ENCODE measurements at regions not wholly inside any gene's neighbourhood (a gene's known extent, or its start where the extent isn't known, plus 50 kb on each side); places are given as distances from the start of the nearest gene placed in this dataset.

DNA sequence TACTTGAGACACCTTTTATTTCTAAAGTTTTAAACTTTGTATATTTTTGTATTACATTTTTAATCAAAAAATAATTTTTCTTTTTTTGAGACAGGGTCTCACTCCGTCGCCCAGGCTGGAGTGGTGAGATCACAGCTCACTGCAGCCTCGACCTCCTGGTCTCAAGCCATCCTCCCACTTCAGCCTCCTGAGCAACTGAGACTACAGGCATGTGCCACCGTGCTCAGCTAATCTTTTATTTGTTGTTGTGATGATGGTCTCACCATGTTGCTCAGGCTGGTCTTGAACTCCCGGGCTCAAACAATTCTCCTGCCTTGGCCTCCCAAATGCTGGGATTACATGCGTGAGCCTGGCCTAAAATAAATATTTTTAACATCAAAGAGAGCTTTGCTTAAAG, 218.7 kb upstream of the SH3BP4 start (continued):
- TF ChIP-seq, protein P1, sequence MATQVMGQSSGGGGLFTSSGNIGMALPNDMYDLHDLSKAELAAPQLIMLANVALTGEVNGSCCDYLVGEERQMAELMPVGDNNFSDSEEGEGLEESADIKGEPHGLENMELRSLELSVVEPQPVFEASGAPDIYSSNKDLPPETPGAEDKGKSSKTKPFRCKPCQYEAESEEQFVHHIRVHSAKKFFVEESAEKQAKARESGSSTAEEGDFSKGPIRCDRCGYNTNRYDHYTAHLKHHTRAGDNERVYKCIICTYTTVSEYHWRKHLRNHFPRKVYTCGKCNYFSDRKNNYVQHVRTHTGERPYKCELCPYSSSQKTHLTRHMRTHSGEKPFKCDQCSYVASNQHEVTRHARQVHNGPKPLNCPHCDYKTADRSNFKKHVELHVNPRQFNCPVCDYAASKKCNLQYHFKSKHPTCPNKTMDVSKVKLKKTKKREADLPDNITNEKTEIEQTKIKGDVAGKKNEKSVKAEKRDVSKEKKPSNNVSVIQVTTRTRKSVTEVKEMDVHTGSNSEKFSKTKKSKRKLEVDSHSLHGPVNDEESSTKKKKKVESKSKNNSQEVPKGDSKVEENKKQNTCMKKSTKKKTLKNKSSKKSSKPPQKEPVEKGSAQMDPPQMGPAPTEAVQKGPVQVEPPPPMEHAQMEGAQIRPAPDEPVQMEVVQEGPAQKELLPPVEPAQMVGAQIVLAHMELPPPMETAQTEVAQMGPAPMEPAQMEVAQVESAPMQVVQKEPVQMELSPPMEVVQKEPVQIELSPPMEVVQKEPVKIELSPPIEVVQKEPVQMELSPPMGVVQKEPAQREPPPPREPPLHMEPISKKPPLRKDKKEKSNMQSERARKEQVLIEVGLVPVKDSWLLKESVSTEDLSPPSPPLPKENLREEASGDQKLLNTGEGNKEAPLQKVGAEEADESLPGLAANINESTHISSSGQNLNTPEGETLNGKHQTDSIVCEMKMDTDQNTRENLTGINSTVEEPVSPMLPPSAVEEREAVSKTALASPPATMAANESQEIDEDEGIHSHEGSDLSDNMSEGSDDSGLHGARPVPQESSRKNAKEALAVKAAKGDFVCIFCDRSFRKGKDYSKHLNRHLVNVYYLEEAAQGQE (IDR thresholded peaks at IDR 0.05) = no peak
- TF ChIP-seq KDM1A (IDR thresholded peaks at IDR 0.05; ENCODE audit: low read depth) = no peak
- TF ChIP-seq ZSCAN20 (CRISPR knock-in tag; IDR thresholded peaks at IDR 0.05) = no peak
- TF ChIP-seq MYC (IDR thresholded peaks at IDR 0.05; ENCODE audit: borderline replicate concordance, low read length) = no peak
- TF ChIP-seq NPAS2 (CRISPR knock-in tag; IDR thresholded peaks at IDR 0.05; ENCODE audit: borderline replicate concordance) = no peak

DNA sequence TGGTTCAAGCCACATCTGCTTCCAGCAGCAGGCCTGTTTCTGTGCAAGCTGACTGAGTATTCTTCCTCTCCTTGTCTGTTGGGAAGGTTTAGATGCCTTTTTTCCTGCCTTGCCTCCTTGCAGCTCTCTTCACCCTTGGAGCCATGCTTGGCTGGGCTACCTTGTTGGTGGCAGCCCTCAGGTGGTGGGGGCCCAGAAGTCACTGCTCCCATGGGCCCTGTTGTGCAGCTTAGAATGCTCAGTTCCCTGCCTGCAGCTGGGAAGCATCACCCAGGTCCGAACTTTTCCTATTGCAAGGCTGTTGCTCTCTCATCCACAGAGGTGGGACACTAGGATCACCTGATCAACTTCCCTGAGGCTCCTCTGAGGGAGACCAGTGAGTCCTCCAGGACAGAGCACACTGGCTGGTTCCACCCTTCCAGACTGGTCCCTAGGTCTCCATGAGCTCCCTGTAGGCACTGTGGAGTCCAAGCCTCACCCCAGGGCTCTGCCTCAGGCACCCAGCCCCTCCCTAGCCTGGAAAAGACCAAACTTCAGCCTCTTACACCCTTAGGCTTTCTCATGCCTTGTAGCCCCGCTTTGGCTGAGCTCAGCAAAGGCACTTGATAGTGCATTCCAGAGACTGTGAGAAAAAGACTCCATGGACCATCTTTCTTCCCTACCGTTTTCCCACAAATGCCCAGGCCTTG, 219.3 kb upstream of the SH3BP4 start:
- H3K4me2 ChIP-seq = no peak overlapping the region
- ChIA-PET CTCF (interaction anchor here (1.8 kb wide), 1 partner anchor 10 kb away, joined by 6 read pairs; no protein-coding TSS in a partner anchor), POLR2A (no interaction called here)
- DNase-seq (ENCODE audit: low read depth in 1 of 2, low spot score in 1 of 2) = no peak
- H3K4me1 ChIP-seq = no peaks in the 10 kb centered on the region
- H3K9me3 ChIP-seq = 0 out of 3 replicates have a peak, but pooled peaks cover 3% of the 10 kb centered on the region
- no peak for TF ChIP-seq MYC (IDR thresholded peaks at IDR 0.05; ENCODE audit: borderline replicate concordance, low read length)
- TF ChIP-seq HDAC2 (IDR thresholded peaks at IDR 0.05) = no peak
- TF ChIP-seq PHF8 (IDR thresholded peaks at IDR 0.05; ENCODE audit: borderline replicate concordance, low read depth) = no peak
- no peak for TF ChIP-seq SREBF2 (IDR thresholded peaks at IDR 0.05)
- TF ChIP-seq ZC3H11A (IDR thresholded peaks at IDR 0.05) = no peak
- TF ChIP-seq, protein P2, sequence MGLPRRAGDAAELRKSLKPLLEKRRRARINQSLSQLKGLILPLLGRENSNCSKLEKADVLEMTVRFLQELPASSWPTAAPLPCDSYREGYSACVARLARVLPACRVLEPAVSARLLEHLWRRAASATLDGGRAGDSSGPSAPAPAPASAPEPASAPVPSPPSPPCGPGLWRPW (IDR thresholded peaks at IDR 0.05) = no peak
- no peak for TF ChIP-seq RAD21 (conservative IDR thresholded peaks at IDR 0.05 in 1 of 2, IDR thresholded peaks at IDR 0.05 in 1 of 2)
- no peak for TF ChIP-seq ZFP36 (IDR thresholded peaks at IDR 0.05; ENCODE audit: borderline replicate concordance, partially characterized antibody)
- no peak for TF ChIP-seq POLR2A (IDR thresholded peaks at IDR 0.05; ENCODE audit: low read length)
- TF ChIP-seq HOXB5 (CRISPR knock-in tag; IDR thresholded peaks at IDR 0.05) = no peak
- TF ChIP-seq HOXA7 (CRISPR knock-in tag; IDR thresholded peaks at IDR 0.05) = no peak
- TF ChIP-seq GATA3 (IDR thresholded peaks at IDR 0.05; ENCODE audit: borderline replicate concordance) = no peak
- TF ChIP-seq EP300 (IDR thresholded peaks at IDR 0.05) = no peak
- TF ChIP-seq ESRRA (IDR thresholded peaks at IDR 0.05; ENCODE audit: borderline replicate concordance, low read length) = no peak
- no peak overlapping the region for H3K4me3 ChIP-seq
- ATAC-seq = no peak
- H3K27ac ChIP-seq = no peak overlapping the region
- WGBS (ENCODE audit: missing lambda C conversion rate) = 73% methylated on average over 3 of the region's 3 CpGs
- FAIRE-seq = no peak

DNA sequence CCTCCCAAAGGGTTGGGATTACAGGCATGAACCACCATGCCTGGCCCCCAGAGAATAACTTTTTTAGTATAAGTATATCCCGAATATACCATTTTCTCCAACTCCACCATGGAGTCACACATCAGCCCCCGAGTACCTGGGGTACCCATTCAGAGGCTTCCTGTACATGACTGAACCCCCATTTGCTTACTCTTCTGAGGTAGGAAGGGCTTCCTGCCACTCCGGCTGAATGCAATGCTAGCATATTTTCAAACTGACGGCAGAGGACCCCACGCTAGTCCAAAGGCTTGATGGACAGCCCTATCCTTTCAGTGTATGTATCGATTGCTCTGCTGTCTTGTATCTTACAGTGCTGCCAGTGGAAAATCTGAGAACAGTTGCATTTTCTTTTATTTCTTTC, 220.6 kb upstream of the SH3BP4 start:
- TF ChIP-seq, protein P3, sequence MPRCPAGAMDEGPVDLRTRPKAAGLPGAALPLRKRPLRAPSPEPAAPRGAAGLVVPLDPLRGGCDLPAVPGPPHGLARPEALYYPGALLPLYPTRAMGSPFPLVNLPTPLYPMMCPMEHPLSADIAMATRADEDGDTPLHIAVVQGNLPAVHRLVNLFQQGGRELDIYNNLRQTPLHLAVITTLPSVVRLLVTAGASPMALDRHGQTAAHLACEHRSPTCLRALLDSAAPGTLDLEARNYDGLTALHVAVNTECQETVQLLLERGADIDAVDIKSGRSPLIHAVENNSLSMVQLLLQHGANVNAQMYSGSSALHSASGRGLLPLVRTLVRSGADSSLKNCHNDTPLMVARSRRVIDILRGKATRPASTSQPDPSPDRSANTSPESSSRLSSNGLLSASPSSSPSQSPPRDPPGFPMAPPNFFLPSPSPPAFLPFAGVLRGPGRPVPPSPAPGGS (IDR thresholded peaks at IDR 0.05) = no peak
- TF ChIP-seq JUNB (IDR thresholded peaks at IDR 0.05) = no peak
- no peak for TF ChIP-seq NR3C1 (IDR thresholded peaks at IDR 0.05)
- TF ChIP-seq, protein P1 (IDR thresholded peaks at IDR 0.05) = no peak
- no peak for TF ChIP-seq JUN (IDR thresholded peaks at IDR 0.05)
- TF ChIP-seq CBX8 (IDR thresholded peaks at IDR 0.05) = no peak
- TF ChIP-seq HDAC2 (IDR thresholded peaks at IDR 0.05) = no peak
- TF ChIP-seq EP300 (IDR thresholded peaks at IDR 0.05) = no peak
- no peak for TF ChIP-seq MAFK (IDR thresholded peaks at IDR 0.05; ENCODE audit: partially characterized antibody)
- no peak for TF ChIP-seq GATA3 (IDR thresholded peaks at IDR 0.05; ENCODE audit: borderline replicate concordance)
- TF ChIP-seq FOSL2 (IDR thresholded peaks at IDR 0.05) = no peak
- TF ChIP-seq FOSL2 (CRISPR knock-in tag; IDR thresholded peaks at IDR 0.05) = no peak
- TF ChIP-seq, protein P4, sequence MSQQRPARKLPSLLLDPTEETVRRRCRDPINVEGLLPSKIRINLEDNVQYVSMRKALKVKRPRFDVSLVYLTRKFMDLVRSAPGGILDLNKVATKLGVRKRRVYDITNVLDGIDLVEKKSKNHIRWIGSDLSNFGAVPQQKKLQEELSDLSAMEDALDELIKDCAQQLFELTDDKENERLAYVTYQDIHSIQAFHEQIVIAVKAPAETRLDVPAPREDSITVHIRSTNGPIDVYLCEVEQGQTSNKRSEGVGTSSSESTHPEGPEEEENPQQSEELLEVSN (IDR thresholded peaks at IDR 0.05; ENCODE audit: borderline replicate concordance, low read depth) = no peak
- TF ChIP-seq NFE2L2 (conservative IDR thresholded peaks at IDR 0.05; ENCODE audit: low read length) = no peak
- TF ChIP-seq EHF (CRISPR knock-in tag; IDR thresholded peaks at IDR 0.05) = no peak
- ATAC-seq = no peak
- H3K9me3 ChIP-seq = 0 out of 3 replicates have a peak, but pooled peaks cover 3% of the 10 kb centered on the region
- ChIA-PET CTCF (no interaction called here), POLR2A (no interaction called here)
- no peaks in the 10 kb centered on the region for H3K4me1 ChIP-seq
- no peak overlapping the region for H3K27ac ChIP-seq
- WGBS (ENCODE audit: missing lambda C conversion rate) = 82% methylated on average over 6 of the region's 6 CpGs
- FAIRE-seq = no peak
- no peak for DNase-seq (ENCODE audit: low read depth in 1 of 2, low spot score in 1 of 2)
- H3K4me2 ChIP-seq = no peak overlapping the region
- H3K4me3 ChIP-seq = no peak overlapping the region
